ENCODE measurements at regions not wholly inside any gene's neighbourhood (a gene's known extent, or its start where the extent isn't known, plus 50 kb on each side); places are given as distances from the start of the nearest gene placed in this dataset.

- no peak for TF ChIP-seq EZH2 (IDR thresholded peaks at IDR 0.05; ENCODE audit: insufficient read depth, poor library complexity, severe bottlenecking)
- TF ChIP-seq EZH2phosphoT487 (IDR thresholded peaks at IDR 0.05; ENCODE audit: insufficient read depth, low read depth) = no peak
Observed at GRCh38 chr10:10661176-10661575, 356.5 kb upstream of the CELF2 start.
